ENCODE measurements at regions not wholly inside any gene's neighbourhood (a gene's known extent, or its start where the extent isn't known, plus 50 kb on each side); places are given as distances from the start of the nearest gene placed in this dataset.

DNA sequence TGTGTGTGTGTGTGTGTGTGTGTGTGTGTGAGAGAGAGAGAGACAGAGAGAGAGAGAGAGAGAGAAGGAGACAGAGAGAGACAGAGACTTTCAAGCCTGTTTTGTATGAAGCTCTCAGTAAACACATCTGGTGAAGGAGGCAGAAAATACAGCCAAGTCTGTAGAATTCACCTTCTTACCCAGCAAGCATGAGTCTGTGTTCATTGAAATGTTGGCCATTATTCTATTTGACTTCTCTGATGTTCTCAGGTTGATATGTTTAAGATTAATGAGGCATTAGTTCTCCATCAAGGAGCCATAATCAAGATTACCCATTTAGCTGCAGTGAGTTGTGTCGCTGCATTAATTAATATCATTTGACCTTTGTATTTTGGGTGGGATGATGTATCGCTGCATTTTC lies 895.8 kb upstream of the EEF2KMT start:
- TF ChIP-seq FOXM1 (IDR thresholded peaks at IDR 0.05; ENCODE audit: borderline replicate concordance, low read depth): no peak
- TF ChIP-seq TAF1 (IDR thresholded peaks at IDR 0.05; ENCODE audit: low read depth): no peak
- no peak for TF ChIP-seq NFIC (IDR thresholded peaks at IDR 0.05)
- no peak for TF ChIP-seq USF1 (IDR thresholded peaks at IDR 0.05)
- TF ChIP-seq CREB1 (IDR thresholded peaks at IDR 0.05; ENCODE audit: low read depth): no peak
- TF ChIP-seq RAD21 (IDR thresholded peaks at IDR 0.05; ENCODE audit: low read depth): no peak
- no peak for TF ChIP-seq TCF12 (IDR thresholded peaks at IDR 0.05; ENCODE audit: low read depth)

DNA sequence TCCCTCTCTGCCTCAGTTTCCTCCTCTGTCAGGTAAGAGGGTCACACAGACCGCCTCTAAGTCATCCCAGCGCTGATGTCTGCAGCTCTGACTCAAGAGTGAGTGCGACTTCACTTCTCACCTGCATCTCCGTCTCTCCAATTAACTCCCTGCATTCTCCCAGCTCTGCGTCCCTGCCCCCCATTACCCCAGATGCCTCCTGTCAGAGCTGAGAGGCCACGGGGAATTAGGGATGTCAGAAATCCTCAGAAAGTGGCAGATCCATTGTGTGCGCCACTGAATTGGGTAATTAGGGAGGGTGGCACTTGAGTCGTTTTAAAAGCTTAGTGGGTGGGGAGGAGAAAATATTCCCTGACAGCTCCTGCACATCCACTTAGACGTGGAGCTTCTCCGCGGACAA lies 885.4 kb upstream of the EEF2KMT start:
- no peak for TF ChIP-seq ZBTB7A (IDR thresholded peaks at IDR 0.05; ENCODE audit: low read depth)
- no peak for TF ChIP-seq TCF12 (IDR thresholded peaks at IDR 0.05; ENCODE audit: low read depth)
- no peak for TF ChIP-seq EGR1 (IDR thresholded peaks at IDR 0.05)
- no peak for TF ChIP-seq REST (IDR thresholded peaks at IDR 0.05; ENCODE audit: low read depth)
- no peak for TF ChIP-seq YY1 (IDR thresholded peaks at IDR 0.05; ENCODE audit: low read depth)
- no peak for TF ChIP-seq FOXM1 (IDR thresholded peaks at IDR 0.05; ENCODE audit: borderline replicate concordance, low read depth)
- TF ChIP-seq NFIC (IDR thresholded peaks at IDR 0.05): no peak
- no peak for TF ChIP-seq CEBPB (IDR thresholded peaks at IDR 0.05)
- TF ChIP-seq TEAD4 (IDR thresholded peaks at IDR 0.05): no peak
- no peak for TF ChIP-seq TAF1 (IDR thresholded peaks at IDR 0.05; ENCODE audit: low read depth)
- TF ChIP-seq, protein P1, sequence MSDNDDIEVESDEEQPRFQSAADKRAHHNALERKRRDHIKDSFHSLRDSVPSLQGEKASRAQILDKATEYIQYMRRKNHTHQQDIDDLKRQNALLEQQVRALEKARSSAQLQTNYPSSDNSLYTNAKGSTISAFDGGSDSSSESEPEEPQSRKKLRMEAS (IDR thresholded peaks at IDR 0.05): no peak
- no peak for TF ChIP-seq USF1 (IDR thresholded peaks at IDR 0.05)
- TF ChIP-seq EP300 (IDR thresholded peaks at IDR 0.05; ENCODE audit: borderline replicate concordance): no peak
- TF ChIP-seq RAD21 (IDR thresholded peaks at IDR 0.05; ENCODE audit: low read depth): no peak
- TF ChIP-seq CREB1 (IDR thresholded peaks at IDR 0.05; ENCODE audit: low read depth): no peak

DNA sequence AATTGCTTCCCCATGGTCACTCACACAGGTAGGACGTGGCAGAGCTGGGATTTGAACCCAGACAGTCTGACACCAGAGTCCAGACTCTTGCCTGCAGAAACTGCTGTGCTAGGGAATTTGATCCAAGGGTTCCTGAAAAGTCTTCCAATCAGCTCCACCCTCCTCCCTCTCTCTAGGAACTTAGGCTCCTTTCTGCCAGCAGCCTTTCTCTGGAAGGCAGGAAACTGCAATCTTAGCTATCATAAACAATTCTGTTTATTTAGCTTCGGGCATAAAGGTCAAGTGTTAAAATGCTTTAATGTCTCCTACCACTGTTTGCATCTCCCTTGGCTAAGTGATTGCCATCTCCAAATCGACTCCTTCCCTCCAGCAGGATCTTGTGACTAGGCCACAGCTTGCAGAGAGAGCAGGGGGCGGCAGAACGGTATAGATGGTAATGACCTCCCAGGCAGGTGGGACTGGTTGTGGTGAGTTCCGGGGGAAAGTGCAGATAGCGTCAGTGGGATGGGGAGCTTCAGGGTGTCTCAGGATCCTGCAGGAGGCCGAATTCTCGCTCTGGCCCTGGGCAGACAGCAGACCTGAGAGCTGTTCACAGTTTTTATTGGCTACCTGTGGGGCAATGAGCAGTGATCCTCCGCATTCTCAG lies 882.4 kb upstream of the EEF2KMT start:
- no peak for TF ChIP-seq TCF12 (IDR thresholded peaks at IDR 0.05; ENCODE audit: low read depth)
- TF ChIP-seq TAF1 (IDR thresholded peaks at IDR 0.05; ENCODE audit: low read depth): no peak
- TF ChIP-seq ZBTB7A (IDR thresholded peaks at IDR 0.05; ENCODE audit: low read depth): no peak
- TF ChIP-seq FOXM1 (IDR thresholded peaks at IDR 0.05; ENCODE audit: borderline replicate concordance, low read depth): no peak
- no peak for TF ChIP-seq NFIC (IDR thresholded peaks at IDR 0.05)
- TF ChIP-seq CREB1 (IDR thresholded peaks at IDR 0.05; ENCODE audit: low read depth): no peak
- no peak for TF ChIP-seq EGR1 (IDR thresholded peaks at IDR 0.05)
- no peak for TF ChIP-seq REST (IDR thresholded peaks at IDR 0.05; ENCODE audit: low read depth)
- no peak for TF ChIP-seq YY1 (IDR thresholded peaks at IDR 0.05; ENCODE audit: low read depth)
- no peak for TF ChIP-seq RAD21 (IDR thresholded peaks at IDR 0.05; ENCODE audit: low read depth)
- TF ChIP-seq EP300 (IDR thresholded peaks at IDR 0.05; ENCODE audit: borderline replicate concordance): no peak
- no peak for TF ChIP-seq USF1 (IDR thresholded peaks at IDR 0.05)
- TF ChIP-seq CEBPB (IDR thresholded peaks at IDR 0.05): no peak
- TF ChIP-seq, protein P1 (IDR thresholded peaks at IDR 0.05): no peak
- no peak for TF ChIP-seq TEAD4 (IDR thresholded peaks at IDR 0.05)

GRCh38 chr16:5977329-5977728 lies 879.7 kb upstream of the EEF2KMT start:
- TF ChIP-seq CREB1 (IDR thresholded peaks at IDR 0.05; ENCODE audit: low read depth) (no peak), ZBTB7A (IDR thresholded peaks at IDR 0.05; ENCODE audit: low read depth) (no peak), TCF12 (IDR thresholded peaks at IDR 0.05; ENCODE audit: low read depth) (no peak), RAD21 (IDR thresholded peaks at IDR 0.05; ENCODE audit: low read depth) (no peak), CEBPB (IDR thresholded peaks at IDR 0.05) (no peak), YY1 (IDR thresholded peaks at IDR 0.05; ENCODE audit: low read depth) (no peak), FOXM1 (IDR thresholded peaks at IDR 0.05; ENCODE audit: borderline replicate concordance, low read depth) (no peak), EGR1 (IDR thresholded peaks at IDR 0.05) (no peak), NFIC (IDR thresholded peaks at IDR 0.05) (no peak), USF1 (IDR thresholded peaks at IDR 0.05) (no peak), TEAD4 (IDR thresholded peaks at IDR 0.05) (no peak)

- TF ChIP-seq TEAD4 (IDR thresholded peaks at IDR 0.05): no peak
- TF ChIP-seq TCF12 (IDR thresholded peaks at IDR 0.05; ENCODE audit: low read depth): no peak
- TF ChIP-seq, protein P1 (IDR thresholded peaks at IDR 0.05): no peak
- TF ChIP-seq CEBPB (IDR thresholded peaks at IDR 0.05): no peak
- TF ChIP-seq USF1 (IDR thresholded peaks at IDR 0.05): no peak
- no peak for TF ChIP-seq FOXM1 (IDR thresholded peaks at IDR 0.05; ENCODE audit: borderline replicate concordance, low read depth)
- TF ChIP-seq ZBTB7A (IDR thresholded peaks at IDR 0.05; ENCODE audit: low read depth): no peak
- no peak for TF ChIP-seq EP300 (IDR thresholded peaks at IDR 0.05; ENCODE audit: borderline replicate concordance)
- TF ChIP-seq NFIC (IDR thresholded peaks at IDR 0.05): no peak
- TF ChIP-seq RAD21 (IDR thresholded peaks at IDR 0.05; ENCODE audit: low read depth): no peak
- TF ChIP-seq TAF1 (IDR thresholded peaks at IDR 0.05; ENCODE audit: low read depth): no peak
- TF ChIP-seq EGR1 (IDR thresholded peaks at IDR 0.05): no peak
- no peak for TF ChIP-seq YY1 (IDR thresholded peaks at IDR 0.05; ENCODE audit: low read depth)
- no peak for TF ChIP-seq REST (IDR thresholded peaks at IDR 0.05; ENCODE audit: low read depth)
These were observed 875.2 kb upstream of the EEF2KMT start for GRCh38 chr16:5972747-5973146.

Data from Ishikawa (cell line).